H1 (cell line): ENCODE measurements at regions not wholly inside any gene's neighbourhood (a gene's known extent, or its start where the extent isn't known, plus 50 kb on each side); places are given as distances from the start of the nearest gene placed in this dataset.

ENCODE experiments used
- CTCF ChIA-PET: fragments of 300-600 bp; sonication (Branson Sonifier 250); formaldehyde crosslinking; loops from one replicate; lab custom pipeline; 2021; ENCODE audit not compliant: partially characterized antibody; lab: Charles Lee
- POLR2A ChIA-PET: fragments of 300-600 bp; sonication (Branson Sonifier 250); formaldehyde crosslinking; loops from one replicate; lab custom pipeline; 2021; ENCODE audit warnings: inconsistent platforms; ENCODE audit not compliant: partially characterized antibody; lab: Charles Lee
- DNase-seq, 2 experiments: peaks; one replicate each; pipeline versions ENCODE4 v3.0.0 to v3.0.0-alpha.2; 2010 to 2022; ENCODE audit warnings: low spot score in 2 of 2, low read depth in 1 of 2, mixed read lengths in 1 of 2
- FAIRE-seq: peaks from 2 replicates; lab custom pipeline; 2011; peaks lifted over from hg19 to GRCh38; lab: Jason Lieb, UNC
- H2AFZ ChIP-seq: 2 replicates; pipeline ENCODE4 v1.8.1; 2012; ENCODE audit warnings: low read length, inconsistent platforms
- H2AK5ac ChIP-seq: 2 replicates; pipeline ENCODE4 v1.6.1; 2013; ENCODE audit warnings: low read depth, low read length
- H2BK120ac ChIP-seq: replicated peaks from 2 replicates; pipeline ENCODE3; 2013; ENCODE audit warnings: low read depth, low read length, inconsistent platforms
- H2BK12ac ChIP-seq: 2 replicates; pipeline ENCODE4 v1.6.1; 2013; ENCODE audit warnings: low read depth, low read length
- H2BK15ac ChIP-seq: 2 replicates; pipeline ENCODE4 v1.6.1; 2013; ENCODE audit warnings: low read length
- H2BK20ac ChIP-seq: 2 replicates; pipeline ENCODE4 v1.6.1; 2013; ENCODE audit warnings: low read length
- H2BK5ac ChIP-seq: 2 replicates; pipeline ENCODE4 v1.6.1; 2013; ENCODE audit warnings: low read depth, low read length
- H3K14ac ChIP-seq: 2 replicates; pipeline ENCODE4 v1.6.1; 2013; ENCODE audit warnings: inconsistent platforms; ENCODE audit not compliant: insufficient read length
- H3K18ac ChIP-seq: 2 replicates; pipeline ENCODE4 v1.6.1; 2013; ENCODE audit warnings: low read length; ENCODE audit errors: extremely low read depth
- H3K23ac ChIP-seq: 2 replicates; pipeline ENCODE4 v1.6.1; 2013; ENCODE audit warnings: inconsistent platforms; ENCODE audit not compliant: insufficient read length
- H3K23me2 ChIP-seq: 2 replicates; pipeline ENCODE4 v1.6.1; 2013; ENCODE audit warnings: low read depth, low read length
- H3K27ac ChIP-seq: 2 replicates; pipeline ENCODE4 v1.6.1; 2011; ENCODE audit warnings: low read depth, low read length, inconsistent platforms
- H3K27me3 ChIP-seq, 4 experiments: replicated peaks in 1 of 4; 1 replicate in 1 of 4; 2 replicates in 3 of 4; pipeline versions ENCODE4 v1.6.1 to v1.8.1; 2011 to 2013; ENCODE audit warnings: low read length in 3 of 4, mild to moderate bottlenecking in 3 of 4, inconsistent platforms in 2 of 4, mixed read lengths in 2 of 4, moderate library complexity in 1 of 4; ENCODE audit not compliant: control insufficient read depth in 3 of 4, insufficient read depth in 3 of 4; ENCODE audit errors: extremely low read depth in 1 of 4
- H3K36me3 ChIP-seq, 4 experiments: 2 replicates each; pipeline versions ENCODE4 v1.6.1 to v1.8.1; 2011 to 2013; ENCODE audit warnings: mild to moderate bottlenecking in 4 of 4, low read length in 3 of 4, moderate library complexity in 2 of 4, control low read depth in 1 of 4, inconsistent platforms in 1 of 4; ENCODE audit not compliant: insufficient read depth in 4 of 4, control insufficient read depth in 2 of 4
- H3K4ac ChIP-seq: replicated peaks from 2 replicates; pipeline ENCODE3; 2013; ENCODE audit warnings: low read length, low read depth, mixed read lengths, inconsistent platforms; ENCODE audit not compliant: insufficient read length
- H3K4me1 ChIP-seq, 4 experiments: replicated peaks in 1 of 4; 1 replicate in 1 of 4; 2 replicates in 3 of 4; pipeline versions ENCODE4 v1.6.1 to v1.8.1; 2011 to 2013; ENCODE audit warnings: low read length in 3 of 4, inconsistent platforms in 2 of 4, mixed read lengths in 1 of 4; ENCODE audit not compliant: insufficient read depth in 4 of 4, control insufficient read depth in 3 of 4
- H3K4me2 ChIP-seq, 2 experiments: 2 replicates each; pipeline versions ENCODE4 v1.6.1 to v1.8.1; 2011 to 2013; ENCODE audit warnings: low read depth in 2 of 2, low read length in 2 of 2, control low read depth in 1 of 2, inconsistent platforms in 1 of 2, mild to moderate bottlenecking in 1 of 2; ENCODE audit not compliant: insufficient read depth in 1 of 2
- H3K4me3 ChIP-seq, 4 experiments: fragments of 200-600, 300-600 bp in 1 of 4; sonication (generic), shearing (Covaris generic), sonication (Bioruptor Twin) in 1 of 4; 2 replicates each; pipeline versions ENCODE4 v1.5.1 to v1.8.1; 2011 to 2016; ENCODE audit warnings: low read length in 4 of 4, low read depth in 3 of 4, control low read depth in 2 of 4, inconsistent platforms in 2 of 4, mild to moderate bottlenecking in 2 of 4, mixed read lengths in 1 of 4, moderate library complexity in 1 of 4; ENCODE audit not compliant: insufficient read depth in 2 of 4; ENCODE audit errors: extremely low read depth in 1 of 4
- H3K56ac ChIP-seq: replicated peaks from 2 replicates; pipeline ENCODE3; 2013; ENCODE audit warnings: low read depth, mild to moderate bottlenecking, mixed read lengths, low read length, inconsistent platforms; ENCODE audit not compliant: insufficient read length
- H3K79me1 ChIP-seq: 2 replicates; pipeline ENCODE4 v1.6.1; 2013; ENCODE audit warnings: low read depth, low read length, control low read depth
- H3K79me2 ChIP-seq, 2 experiments: 2 replicates each; pipeline versions ENCODE4 v1.6.1 to v1.8.1; 2012 to 2013; ENCODE audit warnings: low read length in 2 of 2, mild to moderate bottlenecking in 2 of 2, inconsistent platforms in 1 of 2; ENCODE audit not compliant: insufficient read depth in 2 of 2, control insufficient read depth in 1 of 2
- H3K9ac ChIP-seq, 4 experiments: replicated peaks in 1 of 4; 1 replicate in 1 of 4; 2 replicates in 3 of 4; pipeline versions ENCODE4 v1.6.1 to v1.8.1; 2011 to 2013; ENCODE audit warnings: low read depth in 3 of 4, low read length in 3 of 4, control low read depth in 2 of 4, mild to moderate bottlenecking in 2 of 4, moderate library complexity in 2 of 4, inconsistent platforms in 1 of 4; ENCODE audit errors: extremely low read depth in 1 of 4
- H3K9me3 ChIP-seq, 2 experiments: 2 replicates each; pipeline versions ENCODE4 v1.6.1 to v1.8.1; 2012 to 2013; ENCODE audit warnings: mild to moderate bottlenecking in 2 of 2, moderate library complexity in 2 of 2, control low read depth in 1 of 2, inconsistent platforms in 1 of 2, low read depth in 1 of 2, low read length in 1 of 2, mixed read lengths in 1 of 2; ENCODE audit not compliant: insufficient read depth in 2 of 2
- H4K20me1 ChIP-seq, 2 experiments: replicated peaks in 1 of 2; 2 replicates each; pipeline versions ENCODE3 to v1.8.1; 2011 to 2013; ENCODE audit warnings: inconsistent platforms in 2 of 2, low read length in 2 of 2, mild to moderate bottlenecking in 1 of 2; ENCODE audit not compliant: insufficient read depth in 2 of 2, control insufficient read depth in 1 of 2
- H4K5ac ChIP-seq: 2 replicates; pipeline ENCODE4 v1.6.1; 2013; ENCODE audit warnings: low read length, low read depth, mixed read lengths, inconsistent platforms; ENCODE audit not compliant: insufficient read length
- H4K8ac ChIP-seq: 2 replicates; pipeline ENCODE4 v1.8.0; 2013; ENCODE audit warnings: mild to moderate bottlenecking, moderate library complexity, low read length, inconsistent platforms; ENCODE audit not compliant: insufficient read depth; ENCODE audit errors: extremely low read depth
- H4K91ac ChIP-seq: replicated peaks from 2 replicates; pipeline ENCODE3; 2013; ENCODE audit warnings: low read length, mixed read lengths, inconsistent platforms; ENCODE audit not compliant: insufficient read length
- BACH1 ChIP-seq: IDR thresholded peaks from 2 replicates; pipeline ENCODE4 v1.6.1; 2012; ENCODE audit warnings: low read length, improper control_type of control experiment
- BRCA1 ChIP-seq: IDR thresholded peaks from 2 replicates; pipeline ENCODE4 v1.6.1; 2012; ENCODE audit warnings: low read depth, low read length, improper control_type of control experiment
- CTCF ChIP-seq, 3 experiments: IDR thresholded peaks; 1 replicate in 2 of 3; 2 replicates in 1 of 3; pipeline versions ENCODE4 v1.5.1 to v1.6.1; 2011; ENCODE audit warnings: low read length in 3 of 3, mild to moderate bottlenecking in 3 of 3, inconsistent platforms in 2 of 3, low read depth in 1 of 3, moderate library complexity in 1 of 3; ENCODE audit not compliant: insufficient read depth in 1 of 3; ENCODE audit errors: control extremely low read depth in 1 of 3
- EP300 ChIP-seq, 2 experiments: IDR thresholded peaks; 1 replicate in 1 of 2; 2 replicates in 1 of 2; pipeline ENCODE4 v1.6.1; 2011 to 2012; ENCODE audit warnings: low read depth in 2 of 2, low read length in 2 of 2, mild to moderate bottlenecking in 2 of 2, borderline replicate concordance in 1 of 2, inconsistent platforms in 1 of 2, moderate library complexity in 1 of 2
- MAFK ChIP-seq: IDR thresholded peaks from 2 replicates; pipeline ENCODE4 v1.6.1; 2012; ENCODE audit warnings: low read depth, mild to moderate bottlenecking, improper control_type of control experiment, low read length
- NANOG ChIP-seq: IDR thresholded peaks from 2 replicates; pipeline ENCODE4 v1.6.1; 2011; ENCODE audit warnings: low read length, low read depth, mild to moderate bottlenecking, inconsistent platforms; ENCODE audit not compliant: insufficient read depth, poor library complexity, severe bottlenecking
- RAD21 ChIP-seq, 2 experiments: IDR thresholded peaks in 1 of 2; conservative IDR thresholded peaks in 1 of 2; 2 replicates each; pipeline ENCODE4 v1.6.1; 2011; ENCODE audit warnings: low read depth in 2 of 2, low read length in 2 of 2, improper control_type of control experiment in 1 of 2, inconsistent platforms in 1 of 2, mild to moderate bottlenecking in 1 of 2, moderate library complexity in 1 of 2
- RFX5 ChIP-seq: IDR thresholded peaks from 2 replicates; pipeline ENCODE4 v1.6.1; 2011; ENCODE audit warnings: low read depth, low read length, improper control_type of control experiment, borderline replicate concordance
- WGBS, 2 experiments: shearing (Covaris generic) in 1 of 2; methylation state at CpG; one replicate each; pipeline versions ENCODE4 v1.1.6 to v1.1.7; 2013 to 2015; ENCODE audit warnings: low lambda C conversion rate in 2 of 2, mixed read lengths in 2 of 2, inconsistent platforms in 1 of 2, low coverage in 1 of 2, missing lambda C conversion rate in 1 of 2; ENCODE audit not compliant: insufficient replicate concordance in 2 of 2, insufficient coverage in 1 of 2, insufficient read length in 1 of 2; ENCODE audit errors: extremely low coverage in 1 of 2, missing lambda C conversion rate in 1 of 2; 5-methylcytosine and 5-hydroxymethylcytosine counted together

GRCh38 chr5:40235471-40236400 is 444.0 kb upstream of the PTGER4 start:
- H3K79me1 ChIP-seq: no peaks in the 10 kb centered on the region
- POLR2A ChIA-PET: interaction anchor here (0.7 kb wide), 1 partner anchor 12 kb away, joined by 3 read pairs; no protein-coding TSS in a partner anchor
- no peak overlapping the region for H3K9ac ChIP-seq
- H4K5ac ChIP-seq: no peak overlapping the region
- no peak overlapping the region for H3K18ac ChIP-seq
- H4K91ac ChIP-seq: no peak overlapping the region
- no peak overlapping the region for H2BK20ac ChIP-seq
- H3K9me3 ChIP-seq: 0 out of 4 replicates have a peak, but pooled peaks cover under 1 to 5% of the 10 kb centered on the region in 2 experiments
- no peaks in the 10 kb centered on the region for H3K27me3 ChIP-seq
- H2AK5ac ChIP-seq: no peak overlapping the region
- H2AFZ ChIP-seq: no peak overlapping the region
- CTCF ChIA-PET: interaction anchor here (0.6 kb wide), 1 partner anchor 1387 kb away, joined by 3 read pairs; no protein-coding TSS in a partner anchor
- no peak overlapping the region for H3K4me2 ChIP-seq
- H2BK120ac ChIP-seq: no peak overlapping the region
- H4K20me1 ChIP-seq: no peaks in the 10 kb centered on the region
- no peaks in the 10 kb centered on the region for H3K4me1 ChIP-seq
- 86% methylated on average over 6 of the region's 6 CpGs; no CpG with 5 or more reads in 1 of the 2 experiments for WGBS, 2 experiments
- no peaks in the 10 kb centered on the region for H3K79me2 ChIP-seq
- no peak overlapping the region for H3K56ac ChIP-seq
- no peak overlapping the region for H3K4ac ChIP-seq
- no peak overlapping the region for H3K27ac ChIP-seq
- H3K23me2 ChIP-seq: no peaks in the 10 kb centered on the region; the same call in 1 of the 2 replicates
- no peak overlapping the region for H3K14ac ChIP-seq
- H4K8ac ChIP-seq: no peak overlapping the region
- DNase-seq (no peak), FAIRE-seq (no peak)
- H2BK12ac ChIP-seq: no peak overlapping the region
- no peak overlapping the region for H2BK15ac ChIP-seq
- H3K23ac ChIP-seq: no peak overlapping the region
- no peak overlapping the region for H2BK5ac ChIP-seq
- no peak overlapping the region for H3K4me3 ChIP-seq
- H3K36me3 ChIP-seq: no peaks in the 10 kb centered on the region
- TF ChIP-seq BACH1 (no peak), RAD21 (IDR thresholded peaks at IDR 0.05 in 1 of 2, conservative IDR thresholded peaks at IDR 0.05 in 1 of 2; ENCODE audit: low read depth in 2 of 2, low read length in 2 of 2) (no peak), BRCA1 (no peak), NANOG (no peak), EP300 (IDR thresholded peaks at IDR 0.05; ENCODE audit: borderline replicate concordance in 1 of 2, low read depth in 2 of 2, low read length in 2 of 2) (no peak), RFX5 (no peak), MAFK (no peak), CTCF (IDR thresholded peaks at IDR 0.05; ENCODE audit: control extremely low read depth in 1 of 3, insufficient read depth in 1 of 3, low read depth in 1 of 3, low read length in 3 of 3) (no peak)
